ENCODE measurements at regions not wholly inside any gene's neighbourhood (a gene's known extent, or its start where the extent isn't known, plus 50 kb on each side); places are given as distances from the start of the nearest gene placed in this dataset.
"Not testable (repeated sequence)": the region's sequence is repeated elsewhere in the genome, so short reads cannot be mapped to it uniquely, and the experiment has no call there.

- Mint-ChIP-seq H3K4me3 (no peak overlapping the region), H3K36me3 (ENCODE audit: low read depth) (no peaks in the 10 kb centered on the region), H3K27ac (no peak overlapping the region), H3K27me3 (peaks cover 9% of the 10 kb centered on the region), H3K4me1 (ENCODE audit: low read depth) (no peaks in the 10 kb centered on the region), H3K9me3 (peaks cover 2% of the 10 kb centered on the region)
Observed at GRCh38 chr21:35571910-35572309, 488.4 kb downstream of the SETD4 start.

- no peak overlapping the region for H3K27ac Mint-ChIP-seq
- H3K9me3 Mint-ChIP-seq: peaks cover 2% of the 10 kb centered on the region
- H3K4me3 Mint-ChIP-seq: no peak overlapping the region
- peaks cover 12% of the 10 kb centered on the region for H3K27me3 Mint-ChIP-seq
- no peaks in the 10 kb centered on the region for H3K4me1 Mint-ChIP-seq (ENCODE audit: low read depth)
- H3K36me3 Mint-ChIP-seq (ENCODE audit: low read depth): no peaks in the 10 kb centered on the region
Observed at GRCh38 chr21:35568643-35569042, 491.7 kb downstream of the SETD4 start.

- no peak overlapping the region for H3K27ac Mint-ChIP-seq
- H3K4me1 Mint-ChIP-seq (ENCODE audit: low read depth): no peaks in the 10 kb centered on the region
- H3K4me3 Mint-ChIP-seq: no peak overlapping the region
- H3K27me3 Mint-ChIP-seq: peaks cover 12% of the 10 kb centered on the region
- no peaks in the 10 kb centered on the region for H3K36me3 Mint-ChIP-seq (ENCODE audit: low read depth)
- H3K9me3 Mint-ChIP-seq: peaks cover 2% of the 10 kb centered on the region
Observed at GRCh38 chr21:35566874-35567273, 493.5 kb downstream of the SETD4 start.

- peaks cover 2% of the 10 kb centered on the region for H3K9me3 Mint-ChIP-seq
- H3K4me3 Mint-ChIP-seq: no peak overlapping the region
- H3K27ac Mint-ChIP-seq: no peak overlapping the region
- no peaks in the 10 kb centered on the region for H3K36me3 Mint-ChIP-seq (ENCODE audit: low read depth)
- no peaks in the 10 kb centered on the region for H3K4me1 Mint-ChIP-seq (ENCODE audit: low read depth)
- H3K27me3 Mint-ChIP-seq: peaks cover 12% of the 10 kb centered on the region
Observed at GRCh38 chr21:35565204-35565611, 495.1 kb downstream of the SETD4 start.

- Mint-ChIP-seq H3K36me3 (ENCODE audit: low read depth) (no peaks in the 10 kb centered on the region), H3K27ac (no peak overlapping the region), H3K4me3 (no peak overlapping the region), H3K4me1 (ENCODE audit: low read depth) (no peaks in the 10 kb centered on the region), H3K9me3 (peaks cover 2% of the 10 kb centered on the region), H3K27me3 (peaks cover 11% of the 10 kb centered on the region)
Observed at GRCh38 chr21:35563885-35564451, 496.4 kb downstream of the SETD4 start.

- peaks cover 3% of the 10 kb centered on the region for H3K27me3 Mint-ChIP-seq
- H3K36me3 Mint-ChIP-seq (ENCODE audit: low read depth): no peaks in the 10 kb centered on the region
- H3K27ac Mint-ChIP-seq: no peak overlapping the region
- no peaks in the 10 kb centered on the region for H3K4me1 Mint-ChIP-seq (ENCODE audit: low read depth)
- no peak overlapping the region for H3K4me3 Mint-ChIP-seq
- H3K9me3 Mint-ChIP-seq: no peaks in the 10 kb centered on the region
Observed at GRCh38 chr21:35562876-35563275, 497.4 kb downstream of the SETD4 start.

- no peak overlapping the region for H3K27ac Mint-ChIP-seq
- H3K36me3 Mint-ChIP-seq (ENCODE audit: low read depth): no peaks in the 10 kb centered on the region
- H3K9me3 Mint-ChIP-seq: no peaks in the 10 kb centered on the region
- H3K4me1 Mint-ChIP-seq (ENCODE audit: low read depth): no peaks in the 10 kb centered on the region
- no peak overlapping the region for H3K4me3 Mint-ChIP-seq
- H3K27me3 Mint-ChIP-seq: peaks cover 3% of the 10 kb centered on the region
Observed at GRCh38 chr21:35561116-35561515, 499.2 kb downstream of the SETD4 start.

GRCh38 chr21:35559829-35560225 is 500.5 kb downstream of the SETD4 start:
- Mint-ChIP-seq H3K4me3 (no peak overlapping the region), H3K36me3 (ENCODE audit: low read depth) (no peaks in the 10 kb centered on the region), H3K4me1 (ENCODE audit: low read depth) (no peaks in the 10 kb centered on the region), H3K27me3 (peaks cover 3% of the 10 kb centered on the region), H3K27ac (no peak overlapping the region), H3K9me3 (no peaks in the 10 kb centered on the region)

- Mint-ChIP-seq H3K4me1 (ENCODE audit: low read depth) (no peaks in the 10 kb centered on the region), H3K9me3 (no peaks in the 10 kb centered on the region), H3K4me3 (no peak overlapping the region), H3K27me3 (no peaks in the 10 kb centered on the region), H3K27ac (no peak overlapping the region), H3K36me3 (ENCODE audit: low read depth) (no peaks in the 10 kb centered on the region)
Observed at GRCh38 chr21:35559128-35559828, 501.0 kb downstream of the SETD4 start.

GRCh38 chr21:35556536-35556935 is 503.8 kb downstream of the SETD4 start:
- Mint-ChIP-seq H3K4me1 (ENCODE audit: low read depth) (no peaks in the 10 kb centered on the region), H3K27me3 (no peaks in the 10 kb centered on the region), H3K36me3 (ENCODE audit: low read depth) (no peaks in the 10 kb centered on the region), H3K4me3 (no peak overlapping the region), H3K9me3 (no peaks in the 10 kb centered on the region), H3K27ac (no peak overlapping the region)

GRCh38 chr21:35552483-35552882 is 503.4 kb upstream of the RUNX1 start:
- H3K27me3 Mint-ChIP-seq; H3K9me3 Mint-ChIP-seq; H3K4me1 Mint-ChIP-seq (ENCODE audit: low read depth); H3K27ac Mint-ChIP-seq; H3K4me3 Mint-ChIP-seq; H3K36me3 Mint-ChIP-seq (ENCODE audit: low read depth): not testable (repeated sequence)

- Mint-ChIP-seq H3K27me3 (no peaks in the 10 kb centered on the region), H3K4me1 (ENCODE audit: low read depth) (no peaks in the 10 kb centered on the region), H3K27ac (no peak overlapping the region)
Observed at GRCh38 chr21:35548904-35549615, 500.0 kb upstream of the RUNX1 start.

GRCh38 chr21:35547946-35548774 is 499.1 kb upstream of the RUNX1 start:
- no peaks in the 10 kb centered on the region for H3K4me1 Mint-ChIP-seq (ENCODE audit: low read depth)
- H3K9me3 Mint-ChIP-seq: no peaks in the 10 kb centered on the region
- no peaks in the 10 kb centered on the region for H3K36me3 Mint-ChIP-seq (ENCODE audit: low read depth)
- H3K27me3 Mint-ChIP-seq: no peaks in the 10 kb centered on the region
- no peak overlapping the region for H3K4me3 Mint-ChIP-seq
- H3K27ac Mint-ChIP-seq: no peak overlapping the region

More at GRCh38 chr21:35548904-35549615, 500.0 kb upstream of the RUNX1 start:
- H3K4me3 Mint-ChIP-seq: no peak overlapping the region
- H3K36me3 Mint-ChIP-seq (ENCODE audit: low read depth): no peaks in the 10 kb centered on the region
- no peaks in the 10 kb centered on the region for H3K9me3 Mint-ChIP-seq

GRCh38 chr21:35543746-35544145 is 494.6 kb upstream of the RUNX1 start:
- Mint-ChIP-seq H3K9me3 (no peaks in the 10 kb centered on the region), H3K4me3 (no peak overlapping the region), H3K4me1 (ENCODE audit: low read depth) (no peaks in the 10 kb centered on the region), H3K36me3 (ENCODE audit: low read depth) (no peaks in the 10 kb centered on the region), H3K27me3 (no peaks in the 10 kb centered on the region), H3K27ac (no peak overlapping the region)
